ENCODE measurements at regions not wholly inside any gene's neighbourhood (a gene's known extent, or its start where the extent isn't known, plus 50 kb on each side); places are given as distances from the start of the nearest gene placed in this dataset.

- H3K27ac ChIP-seq (ENCODE audit: low read depth, low read length), result no peak overlapping the region
- ChIA-PET POLR2A (no interaction called here), CTCF (no interaction called here)
- no peak overlapping the region for H3K4me3 ChIP-seq (ENCODE audit: low read depth, low read length)
- no peak for TF ChIP-seq CTCF (IDR thresholded peaks at IDR 0.05; ENCODE audit: low read depth, low read length)
- H3K27me3 ChIP-seq (ENCODE audit: control insufficient read depth, insufficient read depth, low read length), result no peaks in the 10 kb centered on the region
- no peak for DNase-seq (ENCODE audit: low read depth, low spot score)
- no peaks in the 10 kb centered on the region for H3K9me3 ChIP-seq (ENCODE audit: control insufficient read depth, insufficient read depth, low read length)
Measured at GRCh38 chr7:14954035-14954434, 51.5 kb upstream of the DGKB start.
